ENCODE measurements at regions not wholly inside any gene's neighbourhood (a gene's known extent, or its start where the extent isn't known, plus 50 kb on each side); places are given as distances from the start of the nearest gene placed in this dataset.

GRCh38 chr5:110354915-110355644 lies 371.4 kb downstream of the TMEM232 start:
- no peak for TF ChIP-seq CTCF (IDR thresholded peaks at IDR 0.05)
- no peak for TF ChIP-seq ZFX (IDR thresholded peaks at IDR 0.05; ENCODE audit: borderline replicate concordance)
- H3K27ac ChIP-seq = no peak overlapping the region

- TF ChIP-seq CTCF (IDR thresholded peaks at IDR 0.05) = no peak
- TF ChIP-seq ZFX (IDR thresholded peaks at IDR 0.05; ENCODE audit: borderline replicate concordance) = no peak
- no peak overlapping the region for H3K27ac ChIP-seq
These were observed 369.8 kb downstream of the TMEM232 start for GRCh38 chr5:110356677-110357076.

DNA sequence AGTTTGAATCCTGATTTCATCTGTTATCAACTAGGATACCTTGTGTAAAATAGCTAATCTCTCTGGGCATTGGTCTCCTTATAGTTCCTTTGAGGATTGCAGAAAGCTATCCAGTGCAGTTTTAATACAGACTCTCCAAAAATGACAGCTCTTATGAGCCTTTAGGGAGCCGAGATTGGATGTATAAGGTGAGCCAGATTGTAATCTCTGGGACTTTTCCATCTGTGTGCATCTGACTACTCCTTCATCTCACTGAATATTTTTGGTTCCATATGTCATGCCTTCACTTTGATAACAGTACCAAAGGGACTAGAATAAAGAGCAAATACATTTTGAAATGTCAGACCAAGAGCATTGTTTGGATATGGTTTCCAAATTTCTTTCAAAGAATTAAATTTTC lies 367.2 kb downstream of the TMEM232 start:
- H3K27ac ChIP-seq = no peak overlapping the region
- TF ChIP-seq CTCF (IDR thresholded peaks at IDR 0.05) (no peak), ZFX (IDR thresholded peaks at IDR 0.05; ENCODE audit: borderline replicate concordance) (no peak)

- TF ChIP-seq CTCF (IDR thresholded peaks at IDR 0.05) = no peak
- TF ChIP-seq ZFX (IDR thresholded peaks at IDR 0.05; ENCODE audit: borderline replicate concordance) = no peak
- H3K27ac ChIP-seq = no peak overlapping the region
These were observed 365.0 kb downstream of the TMEM232 start for GRCh38 chr5:110361471-110361870.

DNA sequence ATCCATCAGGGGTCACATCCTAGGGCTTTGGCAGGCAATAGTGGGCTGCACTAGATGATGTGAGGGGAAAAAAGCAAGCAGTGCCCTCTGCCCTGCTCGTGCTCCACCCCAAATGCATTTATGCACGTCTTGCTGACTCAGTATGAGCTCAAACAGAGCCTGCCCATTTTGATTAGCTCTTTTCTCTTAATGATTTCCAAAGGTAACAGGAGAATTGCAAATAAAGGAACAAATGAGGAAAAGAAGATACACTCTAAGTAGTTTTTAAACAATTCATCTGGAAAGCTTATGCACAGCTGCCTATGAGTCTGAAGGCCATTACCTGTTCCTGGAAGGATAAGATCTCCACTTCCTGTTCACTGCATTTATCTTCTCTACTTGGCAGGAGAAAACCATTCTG lies 364.2 kb downstream of the TMEM232 start:
- no peak for TF ChIP-seq ZFX (IDR thresholded peaks at IDR 0.05; ENCODE audit: borderline replicate concordance)
- TF ChIP-seq CTCF (IDR thresholded peaks at IDR 0.05) = no peak
- H3K27ac ChIP-seq = no peak overlapping the region

DNA sequence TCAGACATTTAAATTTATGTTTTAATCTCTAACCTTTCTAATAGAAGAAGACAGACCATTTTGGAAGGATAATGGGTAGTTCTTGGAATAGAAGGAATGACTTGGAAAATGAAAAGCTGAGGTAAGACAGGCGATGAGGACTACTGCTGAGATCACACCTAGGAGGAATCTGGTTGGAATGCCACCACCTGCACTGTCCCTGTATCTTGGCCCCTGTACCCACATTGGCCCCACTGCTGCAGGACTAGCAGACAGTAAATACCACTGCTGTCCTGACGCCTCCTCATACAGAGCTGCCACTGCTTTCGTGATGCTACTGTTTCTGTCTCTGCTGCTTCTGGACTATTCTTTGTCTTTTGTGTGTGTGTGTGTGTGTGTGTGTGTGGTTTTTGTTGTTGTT lies 359.8 kb downstream of the TMEM232 start:
- TF ChIP-seq CTCF (IDR thresholded peaks at IDR 0.05) (no peak), ZFX (IDR thresholded peaks at IDR 0.05; ENCODE audit: borderline replicate concordance) (no peak)
- no peak overlapping the region for H3K27ac ChIP-seq

Measured in 22Rv1 (cell line).